WTC11 (cell line): ENCODE measurements at regions not wholly inside any gene's neighbourhood (a gene's known extent, or its start where the extent isn't known, plus 50 kb on each side); places are given as distances from the start of the nearest gene placed in this dataset.

ENCODE experiments used
- ATAC-seq: fragments of 200-7000 bp; cut with Tn5 transposase; 2 replicates; pipeline ENCODE4 v1.10.0; 2021; ENCODE audit warnings: mild to moderate bottlenecking, moderate library complexity
- CTCF ChIA-PET: fragments of 300-600 bp; sonication (Branson Sonifier 250); formaldehyde crosslinking; loops from one replicate; lab custom pipeline; 2021; ENCODE audit warnings: antibody characterized with exemption; lab: Charles Lee
- POLR2A ChIA-PET: fragments of 350-600 bp; sonication (Branson Sonifier 250); formaldehyde crosslinking; loops from one replicate; lab custom pipeline; 2021; ENCODE audit warnings: antibody characterized with exemption; lab: Charles Lee
- DNase-seq: peaks from one replicate; pipeline ENCODE4 v3.0.0; 2021; ENCODE audit warnings: low spot score
- H3K27ac Mint-ChIP-seq: 2 replicates; pipeline ENCODE4 v1.8.0; 2021; ENCODE audit warnings: mixed read lengths
- H3K27me3 Mint-ChIP-seq: 2 replicates; pipeline ENCODE4 v1.8.0; 2021; ENCODE audit warnings: low read depth, mild to moderate bottlenecking, moderate library complexity, mixed read lengths
- H3K36me3 Mint-ChIP-seq: 2 replicates; pipeline ENCODE4 v1.8.0; 2021; ENCODE audit warnings: mixed read lengths
- H3K4me1 Mint-ChIP-seq: 2 replicates; pipeline ENCODE4 v1.8.0; 2022; ENCODE audit warnings: mixed read lengths
- H3K4me3 Mint-ChIP-seq: 2 replicates; pipeline ENCODE4 v1.8.0; 2021; ENCODE audit warnings: mild to moderate bottlenecking, moderate library complexity, mixed read lengths
- H3K9me3 Mint-ChIP-seq: 2 replicates; pipeline ENCODE4 v1.8.0; 2021; ENCODE audit warnings: mixed read lengths
- AFF4 ChIP-seq: sonication (generic); formaldehyde crosslinking; IDR thresholded peaks from 2 replicates; pipeline ENCODE4 v1.8.1; 2023; ENCODE audit warnings: mild to moderate bottlenecking, missing genetic modification reagents, borderline replicate concordance
- GABPB1 ChIP-seq: sonication (generic); formaldehyde crosslinking; IDR thresholded peaks from 2 replicates; pipeline ENCODE4 v1.8.1; 2023; ENCODE audit warnings: mild to moderate bottlenecking, missing genetic modification reagents
- HMGXB4 ChIP-seq: sonication (generic); formaldehyde crosslinking; IDR thresholded peaks from 2 replicates; pipeline ENCODE4 v1.8.1; 2023; ENCODE audit warnings: mild to moderate bottlenecking, moderate library complexity, missing genetic modification reagents
- MXD4 ChIP-seq: fragments of 250-450 bp; sonication (Bioruptor Pico); IDR thresholded peaks from 2 replicates; pipeline ENCODE4 v1.8.0; 2021; ENCODE audit warnings: mild to moderate bottlenecking, moderate library complexity, borderline replicate concordance
- NFE2L1 ChIP-seq: sonication (generic); formaldehyde crosslinking; IDR thresholded peaks from 2 replicates; pipeline ENCODE4 v1.8.1; 2023; ENCODE audit warnings: missing genetic modification reagents
- NR3C1 ChIP-seq: sonication (generic); formaldehyde crosslinking; conservative IDR thresholded peaks from 2 replicates; pipeline ENCODE4 v1.8.1; 2023; ENCODE audit warnings: low read depth, mild to moderate bottlenecking, missing genetic modification reagents
- RORB ChIP-seq: fragments of 250-450 bp; sonication (Bioruptor Pico); IDR thresholded peaks from 2 replicates; pipeline ENCODE4 v1.9.0; 2021; ENCODE audit warnings: mild to moderate bottlenecking
- SMAD3 ChIP-seq: sonication (generic); formaldehyde crosslinking; IDR thresholded peaks from 2 replicates; pipeline ENCODE4 v1.8.0; 2022; ENCODE audit warnings: missing genetic modification reagents, mild to moderate bottlenecking, borderline replicate concordance
- ZMAT4 ChIP-seq: fragments of 250-450 bp; sonication (Bioruptor Pico); IDR thresholded peaks from 2 replicates; pipeline ENCODE4 v1.9.0; 2021; ENCODE audit warnings: mild to moderate bottlenecking
- ZNF425 ChIP-seq: fragments of 250-450 bp; sonication (Bioruptor Pico); conservative IDR thresholded peaks from 2 replicates; pipeline ENCODE4 v1.9.0; 2021; ENCODE audit warnings: mild to moderate bottlenecking

- TF ChIP-seq AFF4 (CRISPR knock-in tag) (no peak), RORB (CRISPR knock-in tag) (no peak), NR3C1 (no peak), ZMAT4 (no peak), SMAD3 (CRISPR knock-in tag) (no peak)
Observed at GRCh38 chr18:41875094-41875780, 79.8 kb upstream of the PIK3C3 start (continued).

- DNase-seq (no peak), ATAC-seq (no peak)
- Mint-ChIP-seq H3K4me1 (peaks cover 3% of the 10 kb centered on the region), H3K9me3 (no peaks in the 10 kb centered on the region), H3K27ac (no peak overlapping the region), H3K36me3 (no peaks in the 10 kb centered on the region), H3K27me3 (no peaks in the 10 kb centered on the region), H3K4me3 (no peak overlapping the region)
- POLR2A ChIA-PET: no interaction called here
- CTCF ChIA-PET: interaction anchor here (1.3 kb wide), 1 partner anchor 9 kb away, joined by 3 read pairs; no protein-coding TSS in a partner anchor
- TF ChIP-seq NFE2L1 (CRISPR knock-in tag) (no peak), AFF4 (CRISPR knock-in tag) (no peak), HMGXB4 (CRISPR knock-in tag) (no peak), RORB (CRISPR knock-in tag) (no peak), ZNF425 (CRISPR knock-in tag) (no peak), MXD4 (CRISPR knock-in tag) (no peak), GABPB1 (CRISPR knock-in tag) (no peak)
Observed at GRCh38 chr18:41873730-41874129, 81.3 kb upstream of the PIK3C3 start.
